GM20000 (cell line): ENCODE measurements at regions not wholly inside any gene's neighbourhood (a gene's known extent, or its start where the extent isn't known, plus 50 kb on each side); places are given as distances from the start of the nearest gene placed in this dataset.

Source experiments
- DNase-seq: peaks from one replicate; pipeline ENCODE4 v3.0.0; 2012; ENCODE audit warnings: low spot score
- TF ChIP-seq, protein P1 (sequence below): IDR thresholded peaks from 2 replicates; pipeline ENCODE4 v1.5.1; 2012; ENCODE audit warnings: mild to moderate bottlenecking, control low read depth; ENCODE audit errors: extremely low read depth, missing control alignments

DNA sequence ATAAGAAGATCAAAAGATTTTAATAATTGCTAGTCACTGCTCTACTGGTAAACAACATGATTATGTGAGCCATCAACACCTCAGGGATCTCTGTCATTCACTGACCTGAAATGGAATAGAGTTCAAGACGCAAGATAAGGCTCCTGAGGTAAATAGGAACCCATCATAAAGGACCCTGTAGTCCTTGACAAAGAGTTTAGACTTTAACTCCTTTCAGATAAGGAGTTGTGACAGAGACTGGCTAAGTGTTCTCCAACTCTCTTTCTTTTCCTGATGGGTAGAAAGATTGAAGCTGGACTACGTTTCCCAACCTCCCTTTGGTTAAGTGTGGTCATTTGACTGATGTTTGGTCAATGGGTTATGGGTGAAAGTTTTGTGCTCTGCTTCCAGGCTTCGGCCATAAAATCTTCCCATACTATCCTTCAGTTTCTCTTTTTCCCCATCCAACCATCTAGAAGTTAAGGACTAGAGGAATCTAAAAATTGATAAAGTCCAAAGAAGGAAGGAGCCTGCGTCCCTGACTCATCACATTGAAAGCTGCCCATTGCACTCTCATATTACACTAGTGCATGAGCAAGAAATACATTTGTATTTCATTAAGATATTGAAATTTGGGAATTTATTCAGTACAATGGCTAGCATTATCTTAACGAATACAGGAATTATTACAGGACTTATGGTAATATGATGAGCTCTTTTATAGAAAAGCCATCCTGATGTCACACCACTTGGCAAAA is 293.7 kb upstream of the ACVR2A start:
- TF ChIP-seq, protein P1, sequence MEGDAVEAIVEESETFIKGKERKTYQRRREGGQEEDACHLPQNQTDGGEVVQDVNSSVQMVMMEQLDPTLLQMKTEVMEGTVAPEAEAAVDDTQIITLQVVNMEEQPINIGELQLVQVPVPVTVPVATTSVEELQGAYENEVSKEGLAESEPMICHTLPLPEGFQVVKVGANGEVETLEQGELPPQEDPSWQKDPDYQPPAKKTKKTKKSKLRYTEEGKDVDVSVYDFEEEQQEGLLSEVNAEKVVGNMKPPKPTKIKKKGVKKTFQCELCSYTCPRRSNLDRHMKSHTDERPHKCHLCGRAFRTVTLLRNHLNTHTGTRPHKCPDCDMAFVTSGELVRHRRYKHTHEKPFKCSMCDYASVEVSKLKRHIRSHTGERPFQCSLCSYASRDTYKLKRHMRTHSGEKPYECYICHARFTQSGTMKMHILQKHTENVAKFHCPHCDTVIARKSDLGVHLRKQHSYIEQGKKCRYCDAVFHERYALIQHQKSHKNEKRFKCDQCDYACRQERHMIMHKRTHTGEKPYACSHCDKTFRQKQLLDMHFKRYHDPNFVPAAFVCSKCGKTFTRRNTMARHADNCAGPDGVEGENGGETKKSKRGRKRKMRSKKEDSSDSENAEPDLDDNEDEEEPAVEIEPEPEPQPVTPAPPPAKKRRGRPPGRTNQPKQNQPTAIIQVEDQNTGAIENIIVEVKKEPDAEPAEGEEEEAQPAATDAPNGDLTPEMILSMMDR, result no peak
- no peak for DNase-seq

DNA sequence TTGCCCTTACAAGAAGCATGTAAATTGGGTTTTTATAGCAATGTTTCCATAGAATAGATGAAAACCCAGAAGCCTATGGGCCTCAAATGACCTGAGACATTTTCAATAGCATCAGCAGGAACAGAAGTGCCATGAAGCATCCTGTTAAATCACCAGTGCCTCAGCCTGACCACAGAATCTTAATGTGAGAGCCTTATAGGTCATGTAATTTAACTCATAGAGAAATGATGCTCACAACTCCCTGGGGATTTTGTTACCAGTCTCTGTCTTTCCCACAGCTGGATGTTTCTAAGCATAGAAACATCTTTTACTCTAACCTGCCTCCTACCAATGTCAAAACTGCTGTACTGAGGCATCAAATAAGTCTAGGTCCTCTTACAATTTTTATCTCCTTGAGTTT is 295.8 kb upstream of the ACVR2A start:
- no peak for DNase-seq
- TF ChIP-seq, protein P1, result no peak

GRCh38 chr2:147548451-147548850 is 296.4 kb upstream of the ACVR2A start:
- no peak for DNase-seq
- TF ChIP-seq, protein P1, result no peak

GRCh38 chr2:147547440-147547839 is 297.4 kb upstream of the ACVR2A start:
- TF ChIP-seq, protein P1, result no peak
- DNase-seq, result no peak

- DNase-seq, result no peak
- TF ChIP-seq, protein P1, result no peak
Observed at GRCh38 chr2:147546109-147546508, 298.7 kb upstream of the ACVR2A start.

- DNase-seq, result no peak
- TF ChIP-seq, protein P1, result no peak
Observed at GRCh38 chr2:147543056-147543455, 301.8 kb upstream of the ACVR2A start.

DNA sequence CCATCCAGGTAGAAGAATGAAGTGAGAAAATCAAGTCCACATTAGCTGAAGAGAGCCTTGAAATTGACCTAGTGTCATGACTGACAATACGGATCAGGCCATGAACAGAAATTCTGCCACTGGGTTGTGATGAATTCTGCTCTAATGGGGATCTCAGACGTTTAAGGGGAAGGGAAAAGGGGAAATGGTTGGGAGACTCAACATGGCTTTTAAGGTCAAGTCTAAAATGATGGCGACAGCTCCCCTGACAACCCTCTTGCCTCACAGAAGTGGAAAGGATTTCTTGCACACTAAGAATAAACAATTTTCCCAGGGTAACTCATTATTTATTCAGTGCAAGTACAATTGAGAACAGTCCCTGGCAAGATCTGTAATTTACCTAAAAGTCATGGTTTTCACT is 302.5 kb upstream of the ACVR2A start:
- no peak for DNase-seq

More for the DNA sequence above, 302.5 kb upstream of the ACVR2A start:
- TF ChIP-seq, protein P1, result no peak
